SK-N-SH treated with all-trans-retinoic acid at 6 μM for 48 hours (cell line): ENCODE measurements at regions not wholly inside any gene's neighbourhood (a gene's known extent, or its start where the extent isn't known, plus 50 kb on each side); places are given as distances from the start of the nearest gene placed in this dataset.

ENCODE experiments used
- ATAC-seq: fragments of 200-7000 bp; cut with Tn5 transposase; 3 replicates; pipeline ENCODE4 v1.9.1; 2020; ENCODE audit warnings: mild to moderate bottlenecking, moderate library complexity
- ARNTL ChIP-seq: fragments of 450-650 bp; formaldehyde crosslinking; IDR thresholded peaks from 2 replicates; pipeline ENCODE4 v1.5.0; 2020; ENCODE audit warnings: low read depth, mild to moderate bottlenecking, moderate library complexity, borderline replicate concordance
- BACH2 ChIP-seq: fragments of 250-450 bp; sonication (Bioruptor Pico); IDR thresholded peaks from 2 replicates; pipeline ENCODE4 v1.9.0; 2021; ENCODE audit warnings: mild to moderate bottlenecking, borderline replicate concordance
- CSDC2 ChIP-seq: fragments of 250-450 bp; sonication (Bioruptor Pico); IDR thresholded peaks from 2 replicates; pipeline ENCODE4 v1.5.0; 2020; ENCODE audit warnings: mild to moderate bottlenecking, moderate library complexity
- CSRNP3 ChIP-seq: fragments of 250-450 bp; sonication (Bioruptor Pico); IDR thresholded peaks from 2 replicates; pipeline ENCODE4 v1.5.1; 2021; ENCODE audit warnings: mild to moderate bottlenecking, moderate library complexity
- ESRRG ChIP-seq: fragments of 250-450 bp; sonication (Bioruptor Pico); IDR thresholded peaks from 2 replicates; pipeline ENCODE4 v1.6.1; 2021; ENCODE audit warnings: mild to moderate bottlenecking
- GLIS3 ChIP-seq: fragments of 250-450 bp; sonication (Bioruptor Pico); IDR thresholded peaks from 2 replicates; pipeline ENCODE4 v1.5.0; 2020; ENCODE audit warnings: mild to moderate bottlenecking, moderate library complexity
- OSR1 ChIP-seq: fragments of 250-450 bp; sonication (Bioruptor Pico); IDR thresholded peaks from 2 replicates; pipeline ENCODE4 v1.8.0; 2022; ENCODE audit warnings: moderate library complexity, mild to moderate bottlenecking, inconsistent platforms
- PPARA ChIP-seq: fragments of 250-450 bp; sonication (Bioruptor Pico); IDR thresholded peaks from 2 replicates; pipeline ENCODE4 v1.5.0; 2020; ENCODE audit warnings: mild to moderate bottlenecking, borderline replicate concordance
- RARB ChIP-seq: fragments of 250-450 bp; sonication (Bioruptor Pico); IDR thresholded peaks from 2 replicates; pipeline ENCODE4 v1.8.0; 2021; ENCODE audit warnings: mild to moderate bottlenecking, moderate library complexity
- SNAI2 ChIP-seq: fragments of 250-450 bp; sonication (Bioruptor Pico); IDR thresholded peaks from 2 replicates; pipeline ENCODE4 v1.5.0; 2020; ENCODE audit warnings: mild to moderate bottlenecking, moderate library complexity
- TCF4 ChIP-seq: fragments of 250-450 bp; sonication (Bioruptor Pico); IDR thresholded peaks from 2 replicates; pipeline ENCODE4 v1.8.0; 2021; ENCODE audit warnings: mild to moderate bottlenecking, moderate library complexity, borderline replicate concordance
- ZC3H10 ChIP-seq: fragments of 250-450 bp; sonication (Bioruptor Pico); IDR thresholded peaks from 2 replicates; pipeline ENCODE4 v1.5.1; 2021; ENCODE audit warnings: mild to moderate bottlenecking, moderate library complexity
- ZFP3 ChIP-seq: fragments of 250-450 bp; sonication (Bioruptor Pico); IDR thresholded peaks from 2 replicates; pipeline ENCODE4 v1.5.0; 2020; ENCODE audit warnings: mild to moderate bottlenecking, moderate library complexity
- ZFP30 ChIP-seq: fragments of 450-650 bp; formaldehyde crosslinking; IDR thresholded peaks from 2 replicates; pipeline ENCODE4 v1.5.0; 2022; ENCODE audit warnings: mild to moderate bottlenecking, moderate library complexity
- ZNF70 ChIP-seq: fragments of 450-650 bp; formaldehyde crosslinking; IDR thresholded peaks from 2 replicates; pipeline ENCODE4 v1.5.0; 2020; ENCODE audit warnings: mild to moderate bottlenecking, moderate library complexity
- ZNF8 ChIP-seq: fragments of 450-650 bp; formaldehyde crosslinking; IDR thresholded peaks from 2 replicates; pipeline ENCODE4 v1.5.0; 2020; ENCODE audit warnings: mild to moderate bottlenecking, moderate library complexity
- TF ChIP-seq, protein P1 (sequence below): fragments of 250-450 bp; sonication (Bioruptor Pico); IDR thresholded peaks from 2 replicates; pipeline ENCODE4 v1.5.0; 2020; ENCODE audit warnings: mild to moderate bottlenecking, moderate library complexity
- TF ChIP-seq, protein P2 (sequence below): fragments of 250-450 bp; sonication (Bioruptor Pico); IDR thresholded peaks from 2 replicates; pipeline ENCODE4 v1.8.0; 2020; ENCODE audit warnings: mild to moderate bottlenecking, moderate library complexity, borderline replicate concordance
- TF ChIP-seq, protein P3 (sequence below): fragments of 250-450 bp; sonication (Bioruptor Pico); IDR thresholded peaks from 2 replicates; pipeline ENCODE4 v1.5.1; 2020; ENCODE audit warnings: low read depth, mild to moderate bottlenecking, moderate library complexity
- TF ChIP-seq, protein P4 (sequence below): fragments of 250-450 bp; sonication (Bioruptor Pico); IDR thresholded peaks from 2 replicates; pipeline ENCODE4 v1.8.0; 2021; ENCODE audit warnings: low read depth, mild to moderate bottlenecking, moderate library complexity, borderline replicate concordance

- ATAC-seq, result no peak
- TF ChIP-seq GLIS3 (CRISPR knock-in tag) (no peak), SNAI2 (no peak)
Observed at GRCh38 chr21:20698585-20698984, 299.6 kb upstream of the NCAM2 start.

GRCh38 chr21:20701235-20701634, 297.0 kb upstream of the NCAM2 start:
- TF ChIP-seq, protein P1, sequence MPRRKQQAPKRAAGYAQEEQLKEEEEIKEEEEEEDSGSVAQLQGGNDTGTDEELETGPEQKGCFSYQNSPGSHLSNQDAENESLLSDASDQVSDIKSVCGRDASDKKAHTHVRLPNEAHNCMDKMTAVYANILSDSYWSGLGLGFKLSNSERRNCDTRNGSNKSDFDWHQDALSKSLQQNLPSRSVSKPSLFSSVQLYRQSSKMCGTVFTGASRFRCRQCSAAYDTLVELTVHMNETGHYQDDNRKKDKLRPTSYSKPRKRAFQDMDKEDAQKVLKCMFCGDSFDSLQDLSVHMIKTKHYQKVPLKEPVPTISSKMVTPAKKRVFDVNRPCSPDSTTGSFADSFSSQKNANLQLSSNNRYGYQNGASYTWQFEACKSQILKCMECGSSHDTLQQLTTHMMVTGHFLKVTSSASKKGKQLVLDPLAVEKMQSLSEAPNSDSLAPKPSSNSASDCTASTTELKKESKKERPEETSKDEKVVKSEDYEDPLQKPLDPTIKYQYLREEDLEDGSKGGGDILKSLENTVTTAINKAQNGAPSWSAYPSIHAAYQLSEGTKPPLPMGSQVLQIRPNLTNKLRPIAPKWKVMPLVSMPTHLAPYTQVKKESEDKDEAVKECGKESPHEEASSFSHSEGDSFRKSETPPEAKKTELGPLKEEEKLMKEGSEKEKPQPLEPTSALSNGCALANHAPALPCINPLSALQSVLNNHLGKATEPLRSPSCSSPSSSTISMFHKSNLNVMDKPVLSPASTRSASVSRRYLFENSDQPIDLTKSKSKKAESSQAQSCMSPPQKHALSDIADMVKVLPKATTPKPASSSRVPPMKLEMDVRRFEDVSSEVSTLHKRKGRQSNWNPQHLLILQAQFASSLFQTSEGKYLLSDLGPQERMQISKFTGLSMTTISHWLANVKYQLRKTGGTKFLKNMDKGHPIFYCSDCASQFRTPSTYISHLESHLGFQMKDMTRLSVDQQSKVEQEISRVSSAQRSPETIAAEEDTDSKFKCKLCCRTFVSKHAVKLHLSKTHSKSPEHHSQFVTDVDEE (CRISPR knock-in tag), result no peak
- TF ChIP-seq ZFP3 (no peak), ZNF8 (CRISPR knock-in tag) (no peak), BACH2 (CRISPR knock-in tag) (no peak), CSDC2 (no peak), PPARA (no peak), CSRNP3 (CRISPR knock-in tag) (no peak), OSR1 (CRISPR knock-in tag) (no peak), TCF4 (CRISPR knock-in tag) (no peak), ESRRG (no peak), RARB (no peak)
- TF ChIP-seq, protein P2, sequence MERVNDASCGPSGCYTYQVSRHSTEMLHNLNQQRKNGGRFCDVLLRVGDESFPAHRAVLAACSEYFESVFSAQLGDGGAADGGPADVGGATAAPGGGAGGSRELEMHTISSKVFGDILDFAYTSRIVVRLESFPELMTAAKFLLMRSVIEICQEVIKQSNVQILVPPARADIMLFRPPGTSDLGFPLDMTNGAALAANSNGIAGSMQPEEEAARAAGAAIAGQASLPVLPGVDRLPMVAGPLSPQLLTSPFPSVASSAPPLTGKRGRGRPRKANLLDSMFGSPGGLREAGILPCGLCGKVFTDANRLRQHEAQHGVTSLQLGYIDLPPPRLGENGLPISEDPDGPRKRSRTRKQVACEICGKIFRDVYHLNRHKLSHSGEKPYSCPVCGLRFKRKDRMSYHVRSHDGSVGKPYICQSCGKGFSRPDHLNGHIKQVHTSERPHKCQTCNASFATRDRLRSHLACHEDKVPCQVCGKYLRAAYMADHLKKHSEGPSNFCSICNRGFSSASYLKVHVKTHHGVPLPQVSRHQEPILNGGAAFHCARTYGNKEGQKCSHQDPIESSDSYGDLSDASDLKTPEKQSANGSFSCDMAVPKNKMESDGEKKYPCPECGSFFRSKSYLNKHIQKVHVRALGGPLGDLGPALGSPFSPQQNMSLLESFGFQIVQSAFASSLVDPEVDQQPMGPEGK, result no peak
- TF ChIP-seq, protein P3, sequence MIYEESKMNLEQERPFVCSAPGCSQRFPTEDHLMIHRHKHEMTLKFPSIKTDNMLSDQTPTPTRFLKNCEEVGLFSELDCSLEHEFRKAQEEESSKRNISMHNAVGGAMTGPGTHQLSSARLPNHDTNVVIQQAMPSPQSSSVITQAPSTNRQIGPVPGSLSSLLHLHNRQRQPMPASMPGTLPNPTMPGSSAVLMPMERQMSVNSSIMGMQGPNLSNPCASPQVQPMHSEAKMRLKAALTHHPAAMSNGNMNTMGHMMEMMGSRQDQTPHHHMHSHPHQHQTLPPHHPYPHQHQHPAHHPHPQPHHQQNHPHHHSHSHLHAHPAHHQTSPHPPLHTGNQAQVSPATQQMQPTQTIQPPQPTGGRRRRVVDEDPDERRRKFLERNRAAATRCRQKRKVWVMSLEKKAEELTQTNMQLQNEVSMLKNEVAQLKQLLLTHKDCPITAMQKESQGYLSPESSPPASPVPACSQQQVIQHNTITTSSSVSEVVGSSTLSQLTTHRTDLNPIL, result no peak
- no peak for ATAC-seq

- ATAC-seq, result no peak
- TF ChIP-seq ZFP3, result no peak
- no peak for TF ChIP-seq SNAI2
- TF ChIP-seq CSDC2, result no peak
- TF ChIP-seq TCF4 (CRISPR knock-in tag), result no peak
- no peak for TF ChIP-seq ZNF8 (CRISPR knock-in tag)
- TF ChIP-seq, protein P4, sequence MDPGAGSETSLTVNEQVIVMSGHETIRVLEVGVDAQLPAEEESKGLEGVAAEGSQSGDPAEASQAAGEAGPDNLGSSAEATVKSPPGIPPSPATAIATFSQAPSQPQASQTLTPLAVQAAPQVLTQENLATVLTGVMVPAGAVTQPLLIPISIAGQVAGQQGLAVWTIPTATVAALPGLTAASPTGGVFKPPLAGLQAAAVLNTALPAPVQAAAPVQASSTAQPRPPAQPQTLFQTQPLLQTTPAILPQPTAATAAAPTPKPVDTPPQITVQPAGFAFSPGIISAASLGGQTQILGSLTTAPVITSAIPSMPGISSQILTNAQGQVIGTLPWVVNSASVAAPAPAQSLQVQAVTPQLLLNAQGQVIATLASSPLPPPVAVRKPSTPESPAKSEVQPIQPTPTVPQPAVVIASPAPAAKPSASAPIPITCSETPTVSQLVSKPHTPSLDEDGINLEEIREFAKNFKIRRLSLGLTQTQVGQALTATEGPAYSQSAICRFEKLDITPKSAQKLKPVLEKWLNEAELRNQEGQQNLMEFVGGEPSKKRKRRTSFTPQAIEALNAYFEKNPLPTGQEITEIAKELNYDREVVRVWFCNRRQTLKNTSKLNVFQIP (CRISPR knock-in tag), result no peak
- TF ChIP-seq, protein P2, result no peak
- TF ChIP-seq OSR1 (CRISPR knock-in tag), result no peak
- TF ChIP-seq BACH2 (CRISPR knock-in tag), result no peak
- no peak for TF ChIP-seq ZC3H10 (CRISPR knock-in tag)
- TF ChIP-seq, protein P1 (CRISPR knock-in tag), result no peak
- TF ChIP-seq ARNTL (CRISPR knock-in tag), result no peak
- TF ChIP-seq ESRRG, result no peak
- TF ChIP-seq ZNF70, result no peak
- TF ChIP-seq, protein P3, result no peak
- no peak for TF ChIP-seq ZFP30 (CRISPR knock-in tag)
Observed at GRCh38 chr21:20703112-20703767, 295.0 kb upstream of the NCAM2 start.
